Adrenal gland (tissue), 5 donors: ENCODE measurements at regions not wholly inside any gene's neighbourhood (a gene's known extent, or its start where the extent isn't known, plus 50 kb on each side); places are given as distances from the start of the nearest gene placed in this dataset.

Experiments
- CTCF ChIP-seq, 6 experiments: fragments of 450-650 bp in 4 of 6; fragments of 200-600 bp in 2 of 6; sonication (generic) in 1 of 6; IDR thresholded peaks; 1 replicate in 5 of 6; 2 replicates in 1 of 6; pipeline versions ENCODE4 v1.5.1 to v1.8.0; 2016 to 2021; ENCODE audit warnings: antibody characterized with exemption in 6 of 6, mild to moderate bottlenecking in 2 of 6, moderate library complexity in 1 of 6
- POLR2A ChIP-seq, 2 donors: fragments of 450-650 bp; IDR thresholded peaks; one replicate each; pipeline ENCODE4 v1.6.1; 2017; ENCODE audit warnings: antibody characterized with exemption in 2 of 2, mild to moderate bottlenecking in 2 of 2, moderate library complexity in 1 of 2
- donor health status: DM: no; HTN: no; CAD: no.

- TF ChIP-seq CTCF (IDR thresholded peaks at IDR 0.05) (no peak), POLR2A (IDR thresholded peaks at IDR 0.05) (no peak)
These were observed 169.9 kb upstream of the CTNNB1 start for GRCh38 chr3:41029356-41029755.
